ENCODE measurements at regions not wholly inside any gene's neighbourhood (a gene's known extent, or its start where the extent isn't known, plus 50 kb on each side); places are given as distances from the start of the nearest gene placed in this dataset.

DNA sequence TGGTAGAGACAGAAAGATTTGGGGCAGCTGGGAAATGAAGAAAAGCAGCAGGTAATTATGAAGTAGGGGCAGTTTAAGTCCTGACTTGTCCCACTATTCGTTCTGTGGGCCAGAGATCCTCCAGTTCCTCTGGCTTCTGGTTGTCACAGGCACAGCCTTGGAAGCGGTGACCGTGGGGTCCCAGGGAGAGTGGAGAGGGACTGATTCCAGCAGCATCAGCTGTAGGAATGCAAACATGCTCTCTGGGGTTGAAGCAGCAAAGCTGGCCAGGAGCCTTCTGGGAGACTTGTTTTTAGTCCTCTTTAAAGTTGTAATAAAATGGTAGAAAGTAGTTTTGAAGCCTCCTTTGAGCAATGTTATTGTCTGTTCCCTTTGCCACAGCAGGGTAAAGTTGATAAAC is 488.0 kb downstream of the LMO4 start:
- TF ChIP-seq, protein P1, sequence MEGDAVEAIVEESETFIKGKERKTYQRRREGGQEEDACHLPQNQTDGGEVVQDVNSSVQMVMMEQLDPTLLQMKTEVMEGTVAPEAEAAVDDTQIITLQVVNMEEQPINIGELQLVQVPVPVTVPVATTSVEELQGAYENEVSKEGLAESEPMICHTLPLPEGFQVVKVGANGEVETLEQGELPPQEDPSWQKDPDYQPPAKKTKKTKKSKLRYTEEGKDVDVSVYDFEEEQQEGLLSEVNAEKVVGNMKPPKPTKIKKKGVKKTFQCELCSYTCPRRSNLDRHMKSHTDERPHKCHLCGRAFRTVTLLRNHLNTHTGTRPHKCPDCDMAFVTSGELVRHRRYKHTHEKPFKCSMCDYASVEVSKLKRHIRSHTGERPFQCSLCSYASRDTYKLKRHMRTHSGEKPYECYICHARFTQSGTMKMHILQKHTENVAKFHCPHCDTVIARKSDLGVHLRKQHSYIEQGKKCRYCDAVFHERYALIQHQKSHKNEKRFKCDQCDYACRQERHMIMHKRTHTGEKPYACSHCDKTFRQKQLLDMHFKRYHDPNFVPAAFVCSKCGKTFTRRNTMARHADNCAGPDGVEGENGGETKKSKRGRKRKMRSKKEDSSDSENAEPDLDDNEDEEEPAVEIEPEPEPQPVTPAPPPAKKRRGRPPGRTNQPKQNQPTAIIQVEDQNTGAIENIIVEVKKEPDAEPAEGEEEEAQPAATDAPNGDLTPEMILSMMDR (IDR thresholded peaks at IDR 0.05): no peak
- TF ChIP-seq ZFX (IDR thresholded peaks at IDR 0.05; ENCODE audit: borderline replicate concordance): no peak
